LNCaP clone FGC (cell line): ENCODE measurements at regions not wholly inside any gene's neighbourhood (a gene's known extent, or its start where the extent isn't known, plus 50 kb on each side); places are given as distances from the start of the nearest gene placed in this dataset.

ENCODE experiments used
- DNase-seq: peaks from one replicate; pipeline ENCODE4 v3.0.0-alpha.2; 2011; ENCODE audit warnings: low read depth
- H3K4me3 ChIP-seq: 2 replicates; pipeline ENCODE4 v1.5.1; 2011; ENCODE audit warnings: mild to moderate bottlenecking, low read depth, low read length, control low read depth
- CTCF ChIP-seq: IDR thresholded peaks from 2 replicates; pipeline ENCODE4 v1.5.1; 2012; ENCODE audit warnings: mild to moderate bottlenecking; ENCODE audit not compliant: control insufficient read depth, insufficient read depth; ENCODE audit errors: extremely low read depth

GRCh38 chr12:125355614-125356013 is 290.4 kb downstream of the AACS start:
- no peak overlapping the region for H3K4me3 ChIP-seq
- DNase-seq, result no peak
- no peak for TF ChIP-seq CTCF

GRCh38 chr12:125356111-125356510 is 290.9 kb downstream of the AACS start:
- H3K4me3 ChIP-seq, result no peak overlapping the region
- no peak for DNase-seq
- TF ChIP-seq CTCF, result no peak

- no peak overlapping the region for H3K4me3 ChIP-seq
- no peak for TF ChIP-seq CTCF
- DNase-seq, result no peak
These were observed 292.3 kb downstream of the AACS start for GRCh38 chr12:125357561-125357960.

- DNase-seq, result no peak
- TF ChIP-seq CTCF, result no peak
- no peak overlapping the region for H3K4me3 ChIP-seq
These were observed 295.3 kb downstream of the AACS start for GRCh38 chr12:125360540-125360939.

- TF ChIP-seq CTCF, result no peak
- no peak overlapping the region for H3K4me3 ChIP-seq
- DNase-seq, result no peak
These were observed 305.8 kb downstream of the AACS start for GRCh38 chr12:125371033-125371432.

- no peak for TF ChIP-seq CTCF
- DNase-seq, result no peak
- no peak overlapping the region for H3K4me3 ChIP-seq
These were observed 306.9 kb downstream of the AACS start for GRCh38 chr12:125372085-125372484.

- TF ChIP-seq CTCF, result no peak
- DNase-seq, result no peak
- H3K4me3 ChIP-seq, result no peak overlapping the region
These were observed 308.1 kb downstream of the AACS start for GRCh38 chr12:125373375-125373774.
